Choroid plexus epithelial cell (primary cell): ENCODE measurements at regions not wholly inside any gene's neighbourhood (a gene's known extent, or its start where the extent isn't known, plus 50 kb on each side); places are given as distances from the start of the nearest gene placed in this dataset.

Source experiments
- DNase-seq: peaks from one replicate; pipeline ENCODE4 v3.0.0-alpha.2; 2010; ENCODE audit warnings: low read depth
- H3K4me3 ChIP-seq: 2 replicates; pipeline ENCODE4 v1.5.1; 2011; ENCODE audit warnings: low read depth, mild to moderate bottlenecking, control low read depth, low read length, moderate library complexity
- CTCF ChIP-seq: conservative IDR thresholded peaks from 2 replicates; pipeline ENCODE4 v1.5.1; 2011; ENCODE audit warnings: low read depth, mild to moderate bottlenecking, control low read depth, inconsistent platforms, low read length, moderate library complexity

DNA sequence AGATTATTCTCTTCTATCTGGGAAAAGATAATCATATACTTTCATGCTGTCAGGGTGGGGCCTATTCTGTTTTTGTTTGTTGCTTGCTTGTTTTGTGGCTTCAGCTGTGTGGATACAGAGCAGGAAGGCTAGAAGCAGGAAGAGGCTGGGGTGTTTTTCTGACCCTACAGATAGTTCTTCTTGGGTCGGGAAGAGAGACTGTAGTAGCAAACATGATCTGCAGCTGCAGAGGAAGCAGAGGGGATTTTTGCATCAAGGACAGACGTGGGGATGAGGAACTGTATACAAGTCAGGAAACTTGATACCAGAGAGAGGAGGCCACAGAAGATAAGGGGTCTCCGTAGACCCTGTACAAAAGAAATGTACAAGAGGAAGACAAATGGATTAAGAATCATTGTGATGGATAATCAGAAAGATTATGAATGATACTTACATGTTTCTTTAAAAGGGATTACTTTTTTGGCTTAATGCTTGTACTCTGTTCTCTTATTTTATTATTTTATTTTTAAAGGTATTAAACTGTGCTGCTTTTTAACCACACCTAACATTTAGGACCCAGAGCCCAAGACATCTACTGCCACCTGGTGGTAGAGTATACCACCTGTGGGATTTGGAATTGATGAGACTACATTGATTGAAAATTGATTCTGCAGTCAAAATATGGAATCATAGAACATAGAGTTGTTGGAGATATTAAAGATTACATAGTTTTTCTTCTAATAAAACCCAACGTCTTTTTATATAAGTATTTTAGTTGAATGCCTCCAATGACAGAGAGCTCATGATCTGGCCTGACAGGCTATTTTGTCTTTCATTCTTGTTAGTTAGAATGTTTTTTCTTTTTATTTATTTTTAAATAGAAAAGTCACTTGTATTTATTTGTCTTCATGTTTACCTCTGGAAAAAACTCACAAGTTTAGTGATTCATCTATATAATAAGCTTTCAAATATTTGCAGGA is 87.3 kb upstream of the ROPN1 start:
- peak; percentile 78 for TF ChIP-seq CTCF
- peak; percentile 65 for DNase-seq
- H3K4me3 ChIP-seq, result no peak overlapping the region

GRCh38 chr3:124079912-124080276 is 88.0 kb upstream of the ROPN1 start:
- DNase-seq, result no peak
- H3K4me3 ChIP-seq, result no peak overlapping the region
- no peak for TF ChIP-seq CTCF

DNA sequence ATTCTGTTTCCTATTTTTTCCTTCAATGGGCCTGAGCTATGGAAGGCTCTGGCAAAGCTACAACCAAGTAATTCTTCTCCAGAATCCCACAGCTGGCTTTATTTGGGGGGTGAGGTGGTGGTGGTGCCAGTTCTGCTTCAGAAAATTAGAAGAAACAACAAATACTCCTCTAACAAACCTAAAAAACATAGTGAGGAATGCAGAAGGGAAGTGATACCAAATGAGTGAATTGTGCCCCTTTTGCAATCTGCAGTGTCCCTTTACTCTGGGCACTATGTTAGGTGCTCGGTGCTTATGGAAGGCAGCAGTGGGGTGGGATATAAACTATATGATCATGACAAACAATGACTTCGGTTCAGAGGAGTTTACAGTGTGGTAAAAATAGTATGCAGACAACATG is 90.4 kb upstream of the ROPN1 start:
- DNase-seq, result no peak
- TF ChIP-seq CTCF, result no peak
- H3K4me3 ChIP-seq, result no peak overlapping the region

DNA sequence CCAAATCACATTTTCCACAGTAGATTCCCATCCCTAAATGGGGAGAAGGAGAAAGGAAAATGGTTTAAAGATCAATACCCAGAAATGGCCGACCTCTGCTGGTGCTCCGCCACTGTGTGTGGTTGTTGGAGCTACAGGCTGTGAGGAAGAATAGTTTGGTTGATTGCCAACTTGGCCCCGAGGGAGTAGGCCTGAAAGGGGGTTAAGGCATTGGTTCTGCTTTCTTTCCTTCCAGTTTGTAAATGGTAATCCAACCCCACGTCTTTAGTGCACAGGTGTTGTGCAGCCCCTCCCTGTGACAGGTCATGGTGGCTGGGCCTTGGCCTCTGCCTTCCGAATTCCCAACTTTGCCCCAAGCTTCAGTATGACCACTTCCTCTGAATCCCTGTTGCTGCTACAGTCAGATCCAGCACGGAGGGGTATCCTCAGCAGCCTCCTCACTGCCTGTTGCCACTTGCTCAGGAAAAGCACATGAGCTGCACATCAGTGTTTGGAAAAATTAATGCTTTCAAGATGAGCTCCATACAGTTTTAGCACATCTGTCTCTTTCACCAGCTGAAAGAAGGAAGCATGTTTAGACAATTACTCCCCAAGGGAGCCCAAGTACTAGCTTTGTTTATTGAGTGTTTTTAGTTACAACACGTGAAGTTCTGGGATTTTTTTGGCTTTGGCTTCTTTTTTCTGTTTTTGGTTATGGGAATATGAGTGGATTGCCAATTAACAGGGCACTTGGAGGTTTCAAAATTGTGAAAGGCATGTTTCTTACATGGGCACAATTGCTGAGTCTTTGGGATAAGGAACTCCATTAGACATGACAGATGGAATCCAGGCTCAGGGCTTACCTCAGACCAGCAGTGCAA is 92.3 kb upstream of the ROPN1 start:
- no peak for TF ChIP-seq CTCF
- no peak for DNase-seq

GRCh38 chr3:124088801-124089200 is 96.9 kb upstream of the ROPN1 start:
- no peak overlapping the region for H3K4me3 ChIP-seq
- TF ChIP-seq CTCF, result no peak
- no peak for DNase-seq

More for the DNA sequence above, 92.3 kb upstream of the ROPN1 start:
- no peak overlapping the region for H3K4me3 ChIP-seq

- TF ChIP-seq CTCF, result no peak
- no peak overlapping the region for H3K4me3 ChIP-seq
- DNase-seq, result no peak
Observed at GRCh38 chr3:124089214-124089613, 97.3 kb upstream of the ROPN1 start.
